HT-29 (cell line): ENCODE measurements at regions not wholly inside any gene's neighbourhood (a gene's known extent, or its start where the extent isn't known, plus 50 kb on each side); places are given as distances from the start of the nearest gene placed in this dataset.
A peak's percentile ranks its signal among the peaks of the same experiment; 100 is the strongest.
"Not testable (repeated sequence)": the region's sequence is repeated elsewhere in the genome, so short reads cannot be mapped to it uniquely, and the experiment has no call there.

Experiments used
- DNase-seq: peaks from one replicate; pipeline ENCODE4 v3.0.0-alpha.2; 2015; ENCODE audit warnings: low spot score

DNA sequence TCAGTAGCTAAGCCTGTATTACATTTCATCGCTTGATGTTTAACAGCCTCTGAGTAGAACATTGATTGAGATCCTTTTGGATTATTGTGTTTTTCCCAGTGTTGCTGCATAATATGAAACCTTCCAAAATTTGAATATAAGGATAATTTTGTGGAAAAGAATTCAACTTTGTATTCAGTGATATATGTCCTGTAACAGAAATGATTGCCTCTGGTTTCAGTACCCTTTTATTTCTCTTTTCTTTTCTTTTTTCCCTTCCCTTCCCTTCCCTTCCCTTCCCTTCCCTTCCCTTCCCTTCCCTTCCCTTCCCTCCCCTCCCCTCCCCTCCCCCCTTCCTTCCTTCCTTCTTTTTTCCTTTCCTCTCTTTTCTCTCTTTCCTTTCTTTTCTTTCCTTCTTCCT lies 74.6 kb downstream of the UTRN start:
- no peak for DNase-seq

DNA sequence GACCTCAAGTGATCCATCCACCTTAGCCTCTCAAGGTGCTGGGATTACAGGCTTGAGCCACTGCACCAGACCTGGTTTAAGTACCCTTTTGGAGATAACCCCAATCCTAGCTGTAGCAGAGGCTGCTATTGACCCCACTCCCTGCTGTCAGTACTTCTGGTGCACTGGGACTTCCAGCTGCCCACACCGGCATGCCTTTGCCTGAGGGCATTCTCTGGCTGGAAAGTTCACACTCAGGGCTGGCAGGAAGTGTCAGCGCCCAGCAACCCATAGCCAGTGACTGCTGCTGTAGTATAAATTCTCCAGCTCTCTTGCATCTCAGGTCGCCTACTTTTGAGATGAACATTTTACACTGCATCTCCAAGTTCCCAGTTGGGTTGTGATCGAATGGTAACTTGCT lies 75.3 kb downstream of the UTRN start:
- DNase-seq = no peak

DNA sequence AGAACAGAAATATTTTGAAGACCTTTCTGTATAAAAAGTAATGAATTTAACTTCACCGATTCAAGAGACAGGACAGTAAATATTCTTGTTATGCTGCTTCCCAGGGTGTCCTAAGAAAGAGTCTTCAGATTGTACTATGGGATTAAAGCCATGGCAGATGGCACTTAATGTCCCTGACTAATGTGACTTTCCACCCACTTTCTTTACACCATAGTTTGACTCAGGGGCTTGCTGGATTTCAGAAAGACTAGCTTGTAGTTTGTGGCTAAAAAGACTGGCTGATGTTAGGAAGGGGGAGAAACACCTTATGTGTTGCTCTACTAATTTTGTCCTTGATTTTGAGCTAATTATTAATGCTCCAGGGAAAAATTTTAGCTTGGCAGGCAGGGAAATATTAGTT lies 75.9 kb downstream of the UTRN start:
- no peak for DNase-seq

DNA sequence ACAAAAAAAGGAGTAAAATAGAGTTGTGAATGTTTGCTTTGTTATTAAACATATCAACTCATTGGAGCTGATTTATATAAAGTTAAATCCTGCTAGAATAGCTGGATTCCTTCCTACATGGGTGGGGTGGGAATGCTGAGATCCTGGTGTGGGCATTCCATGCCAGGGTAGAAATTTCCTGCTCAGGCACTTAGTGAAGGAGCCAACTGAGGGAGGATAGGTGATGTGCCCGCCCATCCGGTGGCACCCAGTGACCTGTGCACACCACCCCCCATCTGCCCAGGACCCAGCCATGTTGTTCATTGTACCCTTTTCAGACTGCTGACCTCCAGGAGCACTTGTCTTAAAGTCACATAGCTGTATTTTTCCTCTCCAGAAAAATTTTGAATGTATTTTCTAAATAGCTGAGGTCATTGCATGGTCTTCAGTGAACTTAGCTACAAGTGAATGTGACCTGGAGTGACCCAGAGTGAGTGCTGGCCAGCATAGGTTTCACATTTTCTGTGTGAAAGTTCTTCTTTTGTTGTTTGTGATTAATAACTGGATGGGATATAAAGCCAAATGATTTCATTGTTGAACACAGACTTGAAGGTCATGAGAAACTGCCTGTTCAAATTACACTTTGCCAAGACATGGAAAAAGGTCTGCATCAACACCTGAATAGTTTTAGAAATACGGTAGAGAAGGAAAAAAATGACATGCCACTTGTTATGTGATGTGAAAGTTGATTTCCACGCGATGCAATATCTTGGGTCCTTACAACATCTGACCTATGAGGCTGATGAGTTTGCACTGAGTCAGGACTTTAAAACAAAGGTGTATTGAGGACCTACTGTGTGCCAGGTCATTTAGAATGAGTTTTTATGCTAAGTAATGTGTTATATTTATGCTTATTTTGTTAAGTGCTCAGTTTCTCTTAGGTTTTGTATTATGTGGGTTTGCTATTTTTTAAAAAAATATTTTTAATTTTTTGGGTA lies 77.2 kb downstream of the UTRN start:
- peak; percentile 60 for DNase-seq

DNA sequence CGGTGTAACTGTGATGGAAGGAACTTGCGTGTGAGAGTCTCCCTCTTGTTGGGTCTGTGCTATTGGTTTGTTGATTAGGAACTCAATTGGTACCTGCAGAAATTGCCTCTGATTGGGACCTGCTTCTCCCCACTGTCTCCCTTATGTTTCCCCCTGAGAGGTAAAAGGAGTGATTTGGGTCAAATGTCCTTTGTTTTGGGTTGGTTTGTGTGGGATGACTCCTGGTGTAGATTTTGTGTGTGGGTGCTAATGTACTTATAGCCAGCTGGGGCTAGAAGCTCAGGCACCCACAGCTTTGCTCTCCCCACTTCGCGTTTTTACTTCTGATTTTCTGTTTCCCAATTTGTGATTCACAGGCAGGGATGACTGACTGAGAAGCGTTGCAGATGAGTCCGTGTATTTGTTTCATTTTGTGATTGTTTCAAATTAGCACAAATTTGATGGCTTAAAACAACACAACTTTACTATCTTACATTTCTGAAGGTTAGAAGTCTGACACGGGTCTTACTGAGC lies 79.1 kb downstream of the UTRN start:
- DNase-seq = no peak

DNA sequence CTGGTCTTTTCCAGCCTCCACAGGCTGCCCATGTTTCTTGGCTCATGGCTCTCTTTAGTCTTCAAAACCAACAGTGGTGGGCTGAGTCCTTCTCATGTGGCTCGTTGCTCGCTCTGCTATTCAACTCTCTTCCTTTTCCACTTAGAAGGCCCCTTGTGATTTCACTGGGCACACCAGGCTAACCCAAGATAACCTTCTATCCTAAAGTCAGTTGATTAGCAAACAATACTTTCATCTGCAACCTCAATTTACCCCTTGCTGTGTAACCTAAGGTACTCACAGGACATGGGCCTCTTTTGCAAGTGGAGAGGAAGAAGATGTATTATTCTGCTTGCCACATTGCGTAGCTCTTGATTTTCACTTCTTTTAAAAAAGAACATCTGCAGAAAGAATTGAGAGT lies 79.6 kb downstream of the UTRN start:
- no peak for DNase-seq

DNA sequence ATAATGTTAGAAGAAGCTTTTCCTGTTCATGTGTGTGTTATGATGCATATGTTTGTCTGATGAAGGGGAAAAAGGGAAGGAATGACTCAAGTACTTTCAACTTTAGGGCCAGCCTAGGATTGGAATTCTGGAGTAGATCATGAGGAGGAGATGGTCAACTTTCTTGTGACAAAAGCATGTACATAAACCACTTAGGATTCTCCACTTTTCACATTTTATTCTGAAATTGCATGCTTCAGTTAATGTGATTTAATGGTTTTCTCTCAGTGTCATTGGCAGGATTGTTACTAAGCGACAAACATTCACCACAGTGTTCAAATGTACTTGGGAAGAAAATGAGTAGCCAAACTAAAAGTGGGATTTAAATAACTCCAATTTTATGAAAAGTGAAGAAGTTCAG lies 80.1 kb downstream of the UTRN start:
- DNase-seq = no peak

DNA sequence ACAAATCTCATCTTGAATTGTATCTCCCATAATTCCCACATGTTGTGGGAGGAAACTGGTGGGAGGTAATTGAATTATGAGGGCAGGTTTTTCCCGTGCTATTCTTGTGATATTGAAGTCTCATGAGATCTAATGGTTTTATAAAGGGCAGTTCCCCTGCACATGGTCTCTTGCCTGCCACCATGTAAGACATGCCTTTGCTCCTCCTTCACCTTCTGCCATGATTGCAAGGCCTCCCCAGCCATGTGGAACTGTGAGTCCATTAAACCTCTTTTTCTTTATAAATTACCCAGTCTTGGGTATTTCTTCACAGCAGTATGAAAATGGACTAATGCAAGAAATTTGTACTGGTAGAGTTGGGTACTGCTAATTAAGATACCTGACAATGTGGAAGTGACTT lies 84.6 kb downstream of the UTRN start:
- not testable (repeated sequence) for DNase-seq

DNA sequence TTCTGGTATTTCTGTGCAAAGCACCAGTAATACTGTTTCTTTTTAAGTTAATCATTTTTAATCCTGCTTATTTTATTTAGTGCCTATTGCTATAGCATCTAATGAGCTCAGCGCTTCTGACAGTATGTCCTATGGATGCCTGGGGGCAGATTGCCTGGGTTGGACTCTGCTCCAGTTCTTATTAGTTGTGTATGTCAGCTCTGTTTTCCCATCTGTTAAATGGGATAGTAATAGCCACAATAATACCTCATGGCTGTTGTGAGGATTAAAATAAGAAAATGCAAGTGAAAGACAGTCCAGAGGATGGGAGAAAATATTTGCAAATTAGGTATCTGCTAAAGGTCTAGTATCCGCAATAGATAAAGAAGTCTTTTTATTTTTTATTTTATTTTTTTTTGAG lies 87.0 kb downstream of the UTRN start:
- DNase-seq = no peak

DNA sequence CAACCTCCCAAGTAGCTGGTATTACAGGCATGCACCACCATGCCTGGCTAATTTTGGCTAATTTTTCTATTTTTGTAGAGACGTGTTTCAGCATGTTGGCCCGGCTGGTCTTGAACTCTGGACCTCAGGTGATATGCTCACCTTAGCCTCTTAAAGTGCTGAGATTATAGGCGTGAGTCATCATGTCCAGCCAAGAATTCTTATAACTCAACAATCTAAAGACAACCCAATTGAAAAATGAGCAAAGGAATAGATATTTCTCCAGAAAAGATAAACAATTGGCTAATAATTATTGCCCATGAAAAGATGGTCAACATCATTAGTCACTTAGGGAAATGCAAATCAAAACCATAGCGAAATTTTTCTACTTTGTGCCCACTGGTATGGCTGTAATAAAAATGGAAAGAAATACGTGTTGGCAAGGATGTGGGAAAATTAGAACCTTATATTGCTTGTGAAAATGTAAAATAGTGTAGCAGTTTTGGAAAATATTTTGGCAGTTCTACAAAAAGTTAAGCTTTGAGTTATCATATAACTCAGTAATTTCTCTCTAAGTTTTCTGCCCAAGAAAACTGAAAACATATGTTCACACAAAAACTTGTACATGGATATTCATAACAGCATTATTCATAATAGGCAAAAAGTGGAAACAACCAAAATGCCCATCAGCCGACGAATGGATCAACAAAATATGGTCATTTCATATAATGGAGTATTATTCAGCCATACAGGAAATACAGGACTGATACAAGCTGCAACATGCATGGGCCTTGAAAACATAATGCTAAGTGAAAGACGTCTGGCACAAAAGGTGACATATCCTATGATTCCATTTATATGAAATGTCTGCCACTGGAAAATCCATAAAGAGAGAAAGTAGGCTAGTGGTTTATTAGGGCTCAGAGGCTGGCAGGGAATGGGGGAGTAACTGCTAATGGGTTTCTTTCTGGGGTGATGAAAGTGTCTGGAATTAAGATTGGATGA lies 87.8 kb downstream of the UTRN start:
- no peak for DNase-seq

DNA sequence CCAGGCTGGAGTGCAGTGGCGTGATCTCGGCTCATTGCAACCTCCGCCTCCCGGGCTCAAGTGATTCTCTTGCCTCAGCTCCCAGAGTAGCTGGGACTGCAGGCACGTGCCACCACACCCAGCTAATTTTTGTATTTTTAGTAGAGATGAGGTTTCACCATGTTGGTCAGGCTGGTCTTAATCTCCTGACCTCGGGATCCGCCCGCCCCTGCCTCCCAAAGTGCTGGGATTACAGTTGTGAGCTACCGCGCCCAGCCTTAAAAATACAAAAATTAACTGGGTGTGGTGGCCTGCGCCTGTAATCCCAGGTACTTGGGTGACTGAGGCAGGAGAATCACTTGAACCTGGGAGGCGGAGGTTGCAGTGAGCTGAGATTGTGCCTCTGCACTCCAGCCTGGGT lies 89.4 kb downstream of the UTRN start:
- not testable (repeated sequence) for DNase-seq

DNA sequence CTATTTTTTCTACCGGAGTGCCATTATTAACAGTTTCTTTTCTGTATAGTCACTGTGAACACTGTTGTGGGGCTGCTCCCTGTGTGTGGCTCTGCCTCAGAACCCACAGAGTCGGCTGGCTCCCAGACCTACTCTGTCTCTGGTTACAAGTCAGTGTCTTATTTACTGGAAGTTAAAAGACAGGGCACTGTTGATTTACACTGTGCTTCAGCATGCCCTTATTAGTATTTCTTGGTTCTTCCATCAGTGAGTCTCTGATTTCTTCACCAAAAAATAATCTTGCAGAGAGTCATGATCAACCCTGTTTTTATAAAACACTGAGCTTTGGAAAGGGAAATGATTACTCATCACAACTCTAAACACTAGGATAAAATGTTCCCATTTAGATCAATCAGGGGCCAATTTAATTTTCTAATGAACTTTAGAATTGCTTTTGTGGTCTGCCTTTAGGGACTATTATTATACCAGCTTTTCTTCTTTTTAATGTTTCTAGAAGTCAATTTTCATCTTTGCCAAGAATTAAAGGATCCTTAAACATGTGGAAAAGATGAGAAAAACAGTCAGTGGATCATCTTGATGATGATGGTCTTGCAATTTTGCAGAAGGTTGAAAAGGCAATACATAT lies 92.6 kb downstream of the UTRN start:
- no peak for DNase-seq

DNA sequence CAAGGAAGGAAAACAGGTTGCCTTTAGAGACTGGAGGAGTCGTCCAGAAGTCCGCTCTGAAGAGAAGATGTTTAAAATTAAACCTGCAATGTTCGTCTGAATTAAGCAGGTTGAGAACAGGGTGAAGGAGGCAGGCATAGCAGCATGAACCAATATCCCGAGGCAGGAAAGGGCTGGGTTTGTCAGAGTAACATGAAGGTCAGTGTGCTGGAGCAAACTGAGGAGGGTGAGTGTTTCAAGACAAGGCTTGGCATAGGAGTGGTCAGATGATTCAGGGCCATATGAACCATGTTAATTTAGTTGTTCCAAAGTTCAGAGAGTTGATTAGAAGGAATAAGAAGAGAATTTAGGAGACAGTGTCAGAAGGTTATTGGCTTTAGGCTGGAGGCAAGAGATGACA lies 93.3 kb downstream of the UTRN start:
- no peak for DNase-seq

DNA sequence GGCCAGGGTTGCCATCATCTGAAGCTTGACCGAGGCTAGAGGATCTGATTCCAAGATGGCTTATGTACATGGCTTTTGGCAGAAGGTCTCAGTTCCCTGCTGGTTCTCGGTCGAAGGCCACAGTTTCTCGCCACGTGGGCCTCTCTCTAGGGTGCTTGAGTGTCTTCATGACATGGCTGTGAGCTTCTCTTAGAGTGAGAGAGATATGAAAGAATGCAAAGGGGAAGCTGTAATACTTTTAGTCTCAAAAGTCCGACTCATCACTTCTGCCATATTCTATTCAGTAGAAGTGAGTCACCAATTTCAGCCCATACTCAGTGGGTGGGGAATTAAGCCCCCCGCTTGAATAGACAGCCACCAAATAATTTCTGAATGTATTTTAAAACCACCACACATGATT lies 94.2 kb downstream of the UTRN start:
- no peak for DNase-seq

DNA sequence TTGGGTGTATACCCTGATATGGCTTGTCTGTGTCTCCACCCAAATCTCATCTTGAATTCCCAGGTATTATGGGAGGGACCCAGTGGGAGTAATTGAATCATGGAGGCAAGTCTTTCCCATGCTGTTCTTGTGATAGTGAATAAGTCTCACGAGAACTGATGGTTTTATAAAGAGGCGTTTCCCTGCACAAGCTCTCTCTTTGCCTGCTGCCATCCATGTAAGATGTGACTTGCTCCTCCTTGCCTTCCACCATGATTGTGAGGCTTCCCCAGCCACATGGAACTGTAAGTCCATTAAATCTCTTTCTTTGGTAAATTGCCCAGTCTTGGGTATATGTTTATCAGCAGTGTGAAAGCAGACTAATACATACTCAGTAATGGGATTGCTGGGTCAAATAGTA lies 96.4 kb downstream of the UTRN start:
- DNase-seq = not testable (repeated sequence)

DNA sequence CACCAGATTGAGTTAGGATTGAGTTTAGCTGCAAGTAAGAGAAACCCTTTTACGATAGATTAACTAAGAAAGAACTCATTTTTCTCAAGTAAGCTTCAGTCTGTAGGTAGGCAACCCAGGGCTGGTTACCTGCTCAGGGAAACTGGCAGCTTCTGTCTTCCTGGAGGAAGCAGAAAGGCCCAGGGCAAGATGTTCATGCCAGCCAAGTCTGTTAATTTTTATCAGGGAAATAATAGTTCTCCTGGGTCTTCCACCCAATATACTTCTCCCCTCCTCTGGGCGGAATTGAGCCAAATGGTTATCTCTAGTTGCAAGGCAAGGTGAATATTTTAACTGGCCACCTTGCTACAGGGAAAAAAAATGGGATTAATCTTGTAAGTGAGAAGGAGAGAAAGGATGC lies 98.2 kb downstream of the UTRN start:
- DNase-seq = no peak

DNA sequence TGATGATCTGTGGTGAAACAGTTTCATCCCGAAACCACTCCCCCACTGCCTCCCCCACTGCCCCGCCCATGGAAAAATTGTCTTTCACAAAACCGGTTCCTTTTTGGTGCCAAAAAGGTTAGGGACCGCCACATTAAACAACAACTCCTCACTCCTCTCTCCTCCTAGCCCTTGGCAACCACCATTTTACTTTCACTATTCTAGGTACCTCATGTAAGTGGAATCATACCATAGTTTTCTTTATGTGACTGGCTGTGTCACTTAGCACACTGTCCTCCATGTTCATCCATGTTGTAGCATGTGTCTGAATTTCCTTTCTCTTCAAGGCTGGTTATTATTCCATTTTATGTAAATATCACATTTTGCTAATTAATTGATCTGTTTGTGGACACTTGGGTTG lies 99.3 kb downstream of the UTRN start:
- no peak for DNase-seq

DNA sequence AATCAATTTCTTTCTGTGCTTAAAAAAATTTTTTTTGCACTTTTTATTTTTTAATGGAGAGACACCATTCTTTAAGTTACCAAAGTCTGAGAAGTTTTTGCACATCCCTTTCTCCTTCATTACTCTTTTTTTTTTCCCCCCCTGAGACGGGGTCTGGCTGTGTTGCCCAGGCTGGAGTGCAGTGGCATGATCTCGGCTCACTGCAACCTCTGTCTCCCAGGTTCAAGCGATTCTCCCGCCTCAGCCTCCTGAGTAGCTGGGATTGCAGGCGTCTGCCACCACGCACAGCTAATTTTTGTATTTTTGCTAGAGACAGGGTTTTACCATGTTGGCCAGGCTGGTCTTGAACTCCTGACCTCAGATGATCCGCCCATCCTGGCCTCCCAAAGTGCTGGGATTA lies 104.3 kb downstream of the UTRN start:
- not testable (repeated sequence) for DNase-seq

DNA sequence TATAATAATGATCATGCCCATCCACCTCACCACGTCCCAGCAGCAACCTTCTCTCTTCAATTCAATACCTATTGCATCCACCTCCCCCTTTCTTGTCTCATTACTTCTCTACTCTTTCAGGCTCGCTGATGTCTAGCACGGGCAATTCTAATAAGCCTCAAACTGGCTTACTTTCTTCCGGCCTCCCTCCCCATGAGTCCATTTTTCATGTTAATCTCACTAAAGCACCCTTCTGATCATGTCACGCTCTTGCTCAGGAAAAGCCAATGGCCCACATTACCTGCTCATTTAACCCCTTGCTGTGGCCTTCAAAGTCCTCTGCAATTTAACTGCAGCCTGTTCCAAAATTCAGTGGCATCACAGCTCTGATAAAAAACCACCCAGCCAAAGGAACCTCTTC lies 105.1 kb downstream of the UTRN start:
- DNase-seq = no peak

DNA sequence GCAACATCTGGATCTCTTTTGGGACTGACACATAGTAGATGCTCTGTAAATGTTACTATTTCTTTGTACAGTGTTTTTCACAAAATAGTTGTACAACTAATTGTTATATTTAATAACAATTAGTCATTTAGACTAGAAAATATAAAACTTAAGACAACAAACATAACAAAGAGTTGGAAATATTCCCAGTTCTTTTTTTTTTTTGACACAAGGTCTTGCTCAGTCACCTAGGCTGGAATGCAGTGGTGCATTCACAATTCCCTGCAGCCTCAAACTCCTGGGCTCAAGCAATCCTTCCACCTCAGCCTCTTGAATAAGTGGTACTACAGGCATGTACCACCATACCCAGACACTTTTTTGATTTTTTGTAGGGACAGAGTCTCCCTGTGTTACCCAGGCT lies 105.8 kb downstream of the UTRN start:
- no peak for DNase-seq

DNA sequence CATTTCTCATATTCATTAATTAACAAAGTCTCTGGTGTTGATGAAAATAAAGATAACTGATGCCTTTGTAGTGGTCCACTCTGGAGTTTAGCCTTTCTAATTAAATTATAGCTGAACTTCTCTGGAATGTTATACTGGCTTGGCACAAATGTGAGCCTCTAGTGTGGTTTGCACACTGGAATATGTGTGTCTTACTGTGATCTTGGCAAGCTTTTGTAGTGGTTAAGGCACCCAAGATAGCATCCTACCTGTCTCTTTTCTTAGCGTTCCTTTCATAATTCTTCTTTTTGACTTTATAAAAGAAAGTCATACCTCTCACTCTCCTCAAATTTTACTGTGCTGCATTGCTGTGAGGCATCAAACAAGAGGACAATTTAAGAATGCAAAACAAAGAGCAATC lies 107.4 kb downstream of the UTRN start:
- no peak for DNase-seq

DNA sequence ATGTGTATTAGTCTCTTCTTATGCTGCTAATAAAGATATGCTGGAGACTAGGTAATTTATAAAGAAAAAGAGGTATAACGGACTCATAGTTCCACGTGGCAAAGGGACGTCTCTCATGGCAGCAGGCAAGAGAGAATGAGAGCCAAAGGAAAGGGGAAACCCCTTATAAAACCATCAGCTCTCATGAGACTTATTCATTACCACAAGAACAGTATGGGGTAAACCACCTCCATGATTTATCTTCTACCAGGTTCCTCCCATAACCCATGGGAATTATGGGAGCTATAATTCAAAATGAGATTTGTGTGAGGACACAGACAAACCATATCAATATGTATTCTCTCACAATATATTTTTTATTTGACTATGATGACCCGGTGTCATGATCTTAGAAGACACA lies 109.1 kb downstream of the UTRN start:
- no peak for DNase-seq
